GM21717 (cell line): ENCODE measurements at regions not wholly inside any gene's neighbourhood (a gene's known extent, or its start where the extent isn't known, plus 50 kb on each side); places are given as distances from the start of the nearest gene placed in this dataset.
"Not testable (repeated sequence)": the region's sequence is repeated elsewhere in the genome, so short reads cannot be mapped to it uniquely, and the experiment has no call there.

ENCODE experiments used
- ATAC-seq: cut with Tn5 transposase; IDR thresholded peaks from one replicate; pipeline ENCODE4 v1.9.1; 2021; ENCODE audit warnings: mild to moderate bottlenecking, moderate library complexity; ENCODE audit not compliant: unreplicated experiment

DNA sequence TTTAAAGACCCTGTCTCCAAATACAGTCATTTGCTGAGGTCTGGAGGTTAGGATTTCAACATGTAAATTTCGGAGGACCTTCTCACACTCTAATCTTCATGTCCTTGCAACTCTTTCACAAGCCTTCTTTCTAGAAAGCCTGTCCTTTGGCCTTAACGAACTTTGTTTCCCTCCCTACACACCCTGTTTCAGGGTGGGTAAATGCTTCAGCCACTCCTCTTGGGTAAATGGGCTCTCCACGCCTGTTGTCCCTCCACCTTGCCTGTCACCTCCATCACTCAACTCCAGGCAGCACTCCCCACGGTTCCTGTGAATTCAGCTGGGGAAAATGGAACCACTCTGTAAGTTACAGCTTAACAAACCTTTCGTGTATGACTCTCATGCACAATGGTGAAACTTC is 84.0 kb upstream of the COG2 start:
- no peak for ATAC-seq

DNA sequence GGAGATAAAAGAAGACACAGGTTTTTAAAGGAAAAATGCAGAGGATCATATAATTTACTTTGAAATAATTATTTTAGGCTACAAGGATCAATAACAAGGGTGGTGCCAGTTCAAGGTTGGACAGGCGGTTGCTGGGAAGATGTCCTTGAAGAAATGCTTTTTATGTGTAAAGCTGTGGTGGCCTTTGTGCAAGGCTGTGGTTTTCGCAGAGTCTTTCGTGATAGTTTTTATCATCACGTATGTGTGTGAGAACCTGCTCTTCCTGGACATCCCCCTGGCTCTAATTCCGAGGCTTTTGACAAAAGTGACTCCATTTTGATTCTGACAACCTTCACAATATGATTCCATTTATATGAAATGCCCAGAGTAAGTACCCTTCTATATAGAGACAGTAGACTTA is 85.8 kb upstream of the COG2 start:
- ATAC-seq: no peak

DNA sequence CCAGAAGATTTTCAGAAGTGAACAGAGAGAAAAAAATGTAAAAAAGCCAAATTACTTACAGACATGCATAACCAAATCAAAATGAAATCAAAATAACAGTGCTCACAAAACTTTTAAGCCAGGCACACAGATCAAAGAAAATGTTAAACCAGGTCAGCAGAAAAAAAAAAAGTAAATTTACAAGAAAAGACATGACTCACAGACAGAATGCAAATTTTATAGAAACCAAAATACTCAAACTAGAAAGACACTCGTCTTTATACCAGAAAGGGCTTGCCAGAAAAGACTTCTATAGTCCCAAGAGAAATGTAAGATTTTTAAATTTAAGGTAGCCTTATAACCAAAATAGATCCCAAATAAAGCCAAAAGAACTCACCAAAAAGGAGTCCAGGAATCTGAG is 86.5 kb upstream of the COG2 start:
- no peak for ATAC-seq

DNA sequence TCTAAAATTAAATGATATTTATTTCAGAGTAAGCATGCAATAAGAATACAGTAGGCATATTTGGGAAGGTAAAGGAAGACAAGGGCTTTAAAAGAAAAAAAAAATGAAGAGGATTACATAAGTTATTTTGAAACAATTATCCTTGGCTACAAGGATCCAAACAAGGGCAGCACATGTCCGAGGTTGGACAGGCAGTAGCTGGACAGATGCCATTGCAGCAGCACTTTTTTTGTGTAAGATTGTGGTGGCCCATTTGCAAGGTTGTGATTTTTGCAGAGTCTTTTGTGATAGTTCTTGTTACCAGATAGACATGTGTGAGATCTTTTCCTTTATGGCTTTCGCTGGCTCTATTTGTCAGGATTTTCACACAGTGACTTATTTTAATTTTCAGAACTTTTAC is 89.4 kb upstream of the COG2 start:
- no peak for ATAC-seq

DNA sequence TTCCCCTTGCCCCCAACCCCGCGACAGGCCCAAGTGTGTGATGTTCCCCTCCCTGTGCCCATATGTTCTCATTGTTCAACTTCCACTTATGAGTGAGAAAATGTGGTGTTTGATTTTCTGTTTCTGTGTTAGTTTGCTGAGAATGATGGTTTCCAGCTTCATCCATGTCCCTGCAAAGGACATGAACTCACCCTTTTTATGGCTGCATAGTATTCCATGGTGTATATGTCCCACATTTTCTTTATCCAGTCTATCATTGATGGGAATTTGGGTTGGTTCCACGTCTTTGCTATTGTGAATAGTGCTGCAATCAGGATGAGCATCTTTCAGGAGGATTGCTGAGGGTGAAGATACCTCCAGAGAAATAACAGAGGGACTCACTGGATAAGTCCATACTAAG is 91.3 kb upstream of the COG2 start:
- not testable (repeated sequence) for ATAC-seq

DNA sequence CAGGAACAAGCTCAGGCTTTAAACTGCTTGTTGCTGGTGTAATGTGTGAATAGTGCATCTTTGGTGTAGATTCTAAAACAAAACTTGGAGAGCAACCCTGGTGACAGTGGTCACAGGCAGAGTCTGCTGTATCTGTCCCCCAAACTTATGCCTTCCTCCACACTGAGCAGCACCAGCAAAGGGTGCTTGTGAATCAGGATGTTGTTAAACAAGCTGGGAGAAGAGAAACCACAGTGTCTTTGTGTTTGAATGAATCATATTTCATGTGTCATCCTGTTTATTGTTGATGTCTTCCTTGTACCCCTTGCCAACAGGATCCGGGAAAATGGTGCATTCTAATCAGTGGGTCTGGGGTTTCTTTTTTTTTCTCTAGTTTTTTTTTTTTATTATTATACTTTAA is 91.9 kb upstream of the COG2 start:
- ATAC-seq: no peak

DNA sequence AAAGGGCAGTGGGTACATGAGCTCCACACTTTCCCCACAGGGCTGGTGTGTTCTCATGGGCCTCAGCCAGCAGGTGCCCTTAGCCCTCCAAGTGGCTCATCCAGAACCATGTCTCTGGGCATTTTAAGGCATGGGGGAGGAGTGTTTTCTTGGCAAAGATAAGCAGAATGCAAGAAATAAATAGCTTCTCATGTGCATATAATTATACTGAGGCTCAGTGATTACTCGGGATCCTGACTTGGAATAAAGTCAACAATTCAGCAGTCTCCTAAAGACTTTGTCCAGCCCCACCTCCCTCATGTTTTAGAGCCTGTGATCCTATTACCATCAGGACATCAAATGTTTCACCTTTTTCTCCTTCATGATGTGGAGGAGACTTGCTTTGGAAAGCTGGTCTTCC is 92.7 kb upstream of the COG2 start:
- ATAC-seq: no peak

DNA sequence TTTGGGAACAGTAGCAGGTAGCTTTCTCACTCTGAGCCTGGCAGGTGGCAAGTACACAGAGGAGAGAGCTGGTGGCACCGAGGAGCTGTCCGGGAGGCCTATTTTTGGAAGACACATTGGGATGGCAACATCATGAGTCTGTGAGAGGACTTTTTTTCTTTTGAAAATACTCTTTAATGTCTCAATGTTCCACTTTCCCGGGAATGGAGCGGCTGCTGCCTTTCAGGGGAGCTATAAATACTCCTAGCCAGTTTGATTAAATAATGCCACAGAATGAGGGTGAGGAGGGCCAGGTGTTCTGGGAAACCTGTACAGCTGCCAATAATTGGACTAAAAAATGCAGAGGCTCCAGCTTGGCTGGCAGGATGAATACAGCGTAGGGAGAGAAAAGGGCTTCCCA is 93.3 kb upstream of the COG2 start:
- no peak for ATAC-seq

DNA sequence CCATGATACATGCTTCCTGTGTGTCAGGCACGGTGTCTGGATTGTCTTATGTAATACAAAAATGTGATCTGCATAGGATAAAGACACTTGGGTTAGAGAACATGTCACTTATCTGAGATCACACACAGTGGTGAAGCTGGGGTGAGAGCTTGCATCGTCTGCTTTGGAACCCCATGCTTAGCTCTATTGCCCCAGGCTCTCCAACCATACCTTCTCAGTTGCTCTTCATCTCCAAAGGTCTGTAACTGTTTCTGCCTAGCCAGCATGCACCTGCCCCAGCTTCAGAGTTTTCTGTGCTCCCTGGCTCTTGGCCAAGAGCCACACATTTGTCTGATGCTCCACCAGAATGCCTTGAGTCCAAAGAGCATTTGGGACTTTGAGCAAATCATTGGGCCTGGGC is 93.9 kb upstream of the COG2 start:
- ATAC-seq: no peak

DNA sequence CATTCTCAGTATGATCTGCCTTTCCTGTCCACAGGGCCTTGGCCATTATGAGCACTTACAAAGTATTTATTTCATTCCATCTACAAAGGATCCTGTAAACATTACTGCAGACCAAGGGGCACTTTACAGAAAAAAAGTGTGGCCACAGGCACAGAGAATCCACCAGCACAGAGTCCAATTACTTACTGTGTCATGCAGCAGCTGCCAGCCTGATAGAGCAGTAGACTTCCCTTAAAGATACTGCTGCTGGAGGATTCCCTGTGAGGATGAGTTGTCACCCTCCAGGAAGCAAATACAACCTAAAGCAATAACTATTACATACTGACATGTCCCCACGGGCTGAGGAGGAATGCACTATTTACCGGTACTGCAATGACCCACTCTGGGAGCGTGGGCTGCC is 97.1 kb upstream of the COG2 start:
- ATAC-seq: no peak

DNA sequence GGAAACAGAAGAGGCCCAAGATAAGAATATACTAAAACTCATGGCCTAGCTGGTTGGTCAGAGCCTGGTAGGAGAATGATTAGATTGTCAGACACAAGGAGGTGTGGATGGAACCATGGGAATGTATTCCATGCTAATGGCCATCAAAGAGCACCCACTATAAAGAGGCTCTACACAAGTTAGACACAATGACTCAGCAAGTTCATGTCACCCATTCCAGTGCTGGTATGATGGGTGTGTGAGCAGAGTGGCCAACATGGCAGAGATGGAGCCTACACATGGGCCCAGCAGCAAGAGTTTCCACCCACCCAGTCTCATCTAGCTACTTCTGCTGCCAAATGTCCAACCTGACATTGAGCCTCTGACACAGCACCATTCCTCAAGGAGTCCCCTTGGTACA is 97.5 kb upstream of the COG2 start:
- ATAC-seq: no peak

DNA sequence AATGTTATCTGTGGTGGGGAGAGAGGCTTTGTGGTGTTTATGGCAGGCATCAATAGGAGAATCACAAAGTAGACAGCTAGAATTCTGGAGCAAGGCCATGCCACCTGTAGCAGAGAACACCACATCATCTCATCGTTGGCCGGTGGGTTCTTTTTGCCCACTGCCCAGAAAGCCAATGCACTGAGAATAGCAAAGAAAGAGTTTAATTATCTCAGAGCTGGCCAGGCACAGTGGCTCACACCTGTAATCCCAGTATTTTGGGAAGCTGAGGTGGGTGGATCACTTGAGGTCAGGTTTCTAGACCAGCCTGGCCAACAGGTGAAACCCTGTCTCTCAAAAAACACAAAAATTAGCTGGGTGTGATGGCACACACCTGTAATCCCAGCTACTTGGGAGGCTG is 99.2 kb upstream of the COG2 start:
- no peak for ATAC-seq

DNA sequence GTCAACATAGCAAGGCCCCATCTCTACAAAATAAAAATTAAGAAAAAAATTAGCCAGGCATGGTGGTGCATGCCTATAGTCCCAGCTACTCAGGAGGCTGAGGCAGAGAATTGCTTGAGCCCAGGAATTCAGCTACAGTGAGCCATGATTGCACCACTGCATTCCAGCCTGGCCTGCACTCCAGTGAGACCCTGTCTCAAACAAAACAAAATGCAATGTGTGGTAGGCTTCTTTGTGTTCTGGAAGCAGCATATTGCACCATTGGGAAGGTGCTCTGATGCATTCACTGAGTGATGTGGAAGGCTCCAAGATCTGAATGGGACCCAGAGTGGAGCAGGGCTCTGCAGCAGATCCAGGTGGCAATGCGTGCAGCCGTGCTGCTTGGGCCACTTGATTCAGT is 99.6 kb upstream of the COG2 start:
- no peak for ATAC-seq

DNA sequence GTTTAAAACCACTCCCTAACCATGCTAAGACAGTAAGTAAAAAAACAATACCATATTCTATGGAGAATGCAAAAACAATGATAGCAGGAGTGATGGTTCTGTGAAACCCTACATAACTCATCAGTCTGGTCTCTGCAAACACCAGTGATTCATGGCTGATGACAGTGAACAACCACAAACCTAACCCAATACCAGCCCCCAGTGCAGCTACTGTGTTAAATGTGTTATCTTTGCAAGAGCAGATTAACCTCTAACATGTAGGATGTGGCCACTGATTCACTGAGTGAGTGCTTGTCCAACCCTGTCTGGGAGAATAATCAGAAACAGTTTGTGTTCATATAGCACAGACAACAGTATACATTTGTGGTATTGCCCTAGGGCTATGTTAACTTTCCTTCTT is 100.2 kb upstream of the COG2 start:
- no peak for ATAC-seq

DNA sequence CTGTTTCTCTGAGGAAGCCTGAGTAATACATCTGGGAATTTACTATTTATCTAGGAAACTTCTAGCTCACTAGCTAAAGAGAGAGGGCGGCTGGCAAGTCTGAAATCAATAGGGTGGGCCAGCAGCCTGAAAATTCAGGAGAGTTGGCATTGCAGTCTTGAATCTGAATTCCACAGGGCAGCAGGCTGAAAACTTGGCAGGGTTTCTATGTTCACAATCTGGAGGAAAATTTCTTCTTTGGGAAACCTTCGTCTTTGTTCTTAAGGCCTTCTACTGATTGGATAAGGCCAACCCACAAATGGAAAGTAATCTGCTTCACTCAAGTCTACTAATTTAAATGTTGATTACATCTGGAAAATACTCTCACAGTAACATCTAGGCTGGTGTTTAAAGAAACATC is 101.0 kb upstream of the COG2 start:
- no peak for ATAC-seq

DNA sequence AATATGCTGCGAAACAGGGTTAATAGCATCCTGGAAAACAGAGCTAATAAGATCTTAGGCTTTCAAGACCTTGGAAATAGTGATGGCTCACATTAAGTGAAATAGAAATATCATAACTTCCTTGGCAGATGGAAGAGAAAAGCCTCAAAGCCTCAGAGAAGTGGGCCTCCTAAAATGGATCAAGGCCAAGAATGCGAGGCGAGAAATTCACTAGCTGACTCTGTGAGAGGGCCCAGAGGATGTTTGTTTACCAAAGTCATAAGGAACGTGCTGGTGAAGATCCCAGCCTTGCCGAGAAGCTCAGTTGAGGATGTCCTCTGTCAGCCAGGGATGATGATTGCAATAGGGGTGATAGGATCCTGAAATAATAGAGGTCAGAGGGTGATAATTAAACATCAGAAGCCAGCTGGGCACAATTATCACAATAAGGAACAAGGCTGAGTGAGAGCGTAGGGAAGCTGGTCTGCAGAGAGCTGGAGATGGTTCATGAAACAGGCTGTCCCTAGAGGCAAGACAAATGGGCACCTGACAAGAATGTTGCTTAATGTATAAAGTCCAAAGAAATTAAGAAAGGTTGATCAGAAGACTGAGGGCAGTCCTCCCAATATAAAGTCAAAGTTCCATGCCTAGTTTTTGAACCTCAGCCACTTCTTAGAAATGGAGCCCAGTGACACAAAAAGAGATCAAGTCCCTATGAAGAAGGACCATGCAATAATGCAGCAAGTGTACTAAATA is 101.7 kb upstream of the COG2 start:
- no peak for ATAC-seq

DNA sequence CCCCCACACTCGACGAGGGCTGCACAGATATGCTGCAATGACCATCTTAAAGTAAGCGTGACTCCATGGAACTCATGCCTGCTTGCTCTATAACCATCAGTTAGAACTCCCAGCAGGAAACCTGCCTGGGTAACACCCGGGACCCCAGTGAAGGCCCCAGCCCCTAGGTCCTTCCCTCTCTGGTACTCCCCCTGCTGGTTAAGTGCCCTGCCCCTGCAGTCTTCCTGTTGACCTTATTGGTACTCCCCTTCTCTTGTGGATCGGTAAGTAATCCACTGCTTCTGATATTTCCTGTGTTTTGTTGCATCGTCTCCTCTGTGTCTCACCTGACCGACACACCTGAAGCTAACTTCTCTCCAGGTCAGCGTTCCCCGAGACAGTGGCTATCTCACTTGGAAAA is 104.8 kb upstream of the COG2 start:
- ATAC-seq: no peak

DNA sequence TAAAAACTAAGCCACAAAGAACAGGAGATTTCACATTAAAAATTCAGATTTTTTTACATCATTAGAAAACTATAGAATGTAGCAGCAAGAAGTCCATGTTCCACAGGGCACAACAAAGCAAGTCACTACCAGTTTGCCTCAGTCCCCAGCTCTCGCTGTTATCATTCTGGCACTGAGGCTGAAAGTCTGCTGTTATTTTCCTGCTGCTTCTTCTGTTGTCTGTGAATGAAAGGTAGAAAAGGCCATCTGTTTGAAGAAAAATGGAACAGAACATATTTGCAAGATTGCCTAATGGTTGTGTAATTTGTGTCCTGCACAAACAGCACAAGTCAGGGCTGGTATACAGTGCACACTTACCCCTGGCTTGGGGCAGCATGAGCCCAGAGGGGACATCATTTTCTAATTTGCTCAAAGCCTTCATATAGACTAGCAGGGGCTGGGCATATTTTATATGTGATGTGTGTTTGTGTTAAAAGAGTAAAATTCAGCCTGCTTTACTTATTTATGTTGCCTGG is 105.6 kb upstream of the COG2 start:
- ATAC-seq: no peak

DNA sequence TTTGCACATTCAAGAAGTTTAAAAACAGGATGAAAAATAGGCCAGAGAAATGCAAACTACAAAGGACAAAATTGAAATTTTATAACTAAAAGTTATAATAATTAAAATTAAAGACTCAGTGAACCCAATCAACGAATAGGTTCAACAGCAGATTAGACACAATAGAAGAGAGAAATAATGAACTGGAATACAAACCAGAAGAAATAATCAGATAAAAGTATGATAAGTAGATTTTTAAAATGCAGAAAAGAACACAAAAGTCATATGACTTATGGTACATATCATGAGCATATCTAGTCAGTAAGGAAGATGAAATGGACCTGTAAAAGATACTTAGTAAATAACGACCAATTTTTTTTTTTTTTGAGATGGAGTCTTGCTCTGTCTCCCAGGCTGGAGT is 108.1 kb upstream of the COG2 start:
- no peak for ATAC-seq

DNA sequence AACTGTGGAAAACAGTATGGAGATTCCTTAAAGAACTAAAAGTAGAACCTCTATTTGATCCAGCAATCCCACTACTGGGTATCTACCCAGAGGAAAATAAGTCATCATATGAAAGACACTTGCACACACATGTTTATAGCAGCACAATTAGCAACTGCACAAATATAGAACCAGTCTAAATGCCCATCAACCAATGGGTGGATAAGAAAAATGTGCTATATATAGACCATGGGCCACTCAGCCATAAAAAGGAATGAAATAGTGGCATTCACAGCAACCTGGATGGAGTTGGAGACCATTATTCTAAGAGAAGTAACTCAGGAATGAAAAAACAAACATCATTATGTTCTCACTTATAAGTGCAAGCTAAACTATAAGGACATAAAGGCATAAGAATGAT is 105.0 kb upstream of the PGBD5 start:
- no peak for ATAC-seq

DNA sequence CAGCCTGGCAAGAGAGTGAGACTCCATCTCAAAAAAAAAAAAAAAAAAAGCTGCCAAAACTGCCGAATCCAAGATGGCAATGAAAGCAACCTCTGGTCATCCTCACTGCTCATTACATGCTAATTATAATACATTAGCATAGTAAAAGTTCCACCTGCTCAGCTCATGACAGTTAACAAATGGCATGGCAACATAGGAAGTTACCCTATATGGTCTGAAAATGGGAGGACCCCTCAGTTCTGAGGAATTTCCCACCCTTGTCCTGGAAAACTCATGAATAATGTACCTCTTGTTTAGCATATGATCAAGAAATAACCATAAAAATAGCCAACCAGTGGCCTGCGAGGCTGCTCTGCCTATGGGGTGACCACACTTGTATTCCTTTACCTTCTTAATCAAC is 93.1 kb upstream of the PGBD5 start:
- ATAC-seq: no peak

DNA sequence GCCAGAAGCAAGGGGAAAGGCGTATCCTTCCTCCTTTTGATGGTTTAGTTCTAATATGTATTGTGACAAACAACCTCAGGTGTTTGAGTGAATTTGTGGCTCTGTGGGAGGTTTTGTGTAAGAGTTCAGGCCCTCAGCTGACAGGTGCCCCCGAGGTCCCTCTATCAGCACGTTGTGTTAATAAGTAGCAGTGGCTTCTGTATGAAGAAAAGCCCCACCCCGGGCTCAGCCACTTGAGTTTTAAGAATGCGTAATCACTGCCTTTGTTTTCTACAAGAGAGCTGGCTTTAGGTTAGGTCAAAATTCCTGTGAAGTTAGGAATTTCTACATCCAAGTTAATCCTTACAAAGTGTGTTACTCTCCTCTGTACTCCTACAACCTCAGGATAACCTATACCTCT is 92.4 kb upstream of the PGBD5 start:
- no peak for ATAC-seq

DNA sequence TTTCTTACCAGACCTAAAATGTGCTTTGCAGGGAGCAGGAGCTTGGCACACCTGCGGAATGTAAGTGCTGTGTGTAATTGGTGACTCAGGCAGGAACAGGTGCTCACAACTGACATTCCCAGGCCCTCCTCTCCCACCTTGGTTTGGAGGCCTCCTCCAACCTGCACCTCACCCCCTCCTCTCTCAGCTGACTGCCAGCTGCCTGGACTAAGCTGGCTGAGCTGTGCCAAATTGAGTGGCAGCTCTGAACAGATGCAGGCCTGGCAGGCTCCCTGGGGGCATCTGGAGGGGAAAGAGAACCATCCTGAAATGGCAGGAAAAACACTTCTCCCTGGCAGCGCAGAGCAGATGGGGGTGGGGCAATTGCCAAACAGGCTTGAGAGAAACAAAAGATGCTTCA is 91.7 kb upstream of the PGBD5 start:
- ATAC-seq: no peak
